Cardiac muscle cell (in vitro differentiated cells and primary cell): ENCODE measurements at regions not wholly inside any gene's neighbourhood (a gene's known extent, or its start where the extent isn't known, plus 50 kb on each side); places are given as distances from the start of the nearest gene placed in this dataset.
"Not testable (repeated sequence)": the region's sequence is repeated elsewhere in the genome, so short reads cannot be mapped to it uniquely, and the experiment has no call there.

Experiments used
- DNase-seq, 2 donors: peaks; one replicate each; pipeline versions ENCODE4 v3.0.0 to v3.0.0-alpha.2; 2010 to 2017; ENCODE audit warnings: low read depth in 1 of 2, low spot score in 1 of 2
- H3K27ac ChIP-seq: fragments of 200-600 bp; sonication (generic); 2 replicates; pipeline ENCODE4 v1.5.1; 2016
- H3K27me3 ChIP-seq: fragments of 200-600 bp; sonication (generic); 2 replicates; pipeline ENCODE4 v1.6.0; 2016; ENCODE audit warnings: control low read depth
- H3K36me3 ChIP-seq: fragments of 200-600 bp; sonication (generic); 2 replicates; pipeline ENCODE4 v1.5.1; 2016; ENCODE audit warnings: control low read depth
- H3K4me1 ChIP-seq: fragments of 200-600 bp; sonication (generic); 2 replicates; pipeline ENCODE4 v1.8.1; 2017; ENCODE audit warnings: low read depth, mild to moderate bottlenecking, mixed run types
- H3K4me3 ChIP-seq: fragments of 200-600 bp; sonication (generic); 2 replicates; pipeline ENCODE4 v1.5.1; 2016; ENCODE audit warnings: mild to moderate bottlenecking
- H3K9me3 ChIP-seq: fragments of 200-600 bp; sonication (generic); 2 replicates; pipeline ENCODE4 v1.5.1; 2017; ENCODE audit warnings: low read depth, mild to moderate bottlenecking, control low read depth
- CTCF ChIP-seq: IDR thresholded peaks from 2 replicates; pipeline ENCODE4 v1.5.1; 2012; ENCODE audit warnings: low read depth, mild to moderate bottlenecking, low read length

- H3K36me3 ChIP-seq, result no peaks in the 10 kb centered on the region
- H3K27ac ChIP-seq, result no peak overlapping the region
- TF ChIP-seq CTCF, result no peak
- DNase-seq, result no peak
- H3K27me3 ChIP-seq, result no peaks in the 10 kb centered on the region
- no peak overlapping the region for H3K4me3 ChIP-seq
- H3K4me1 ChIP-seq, result peaks cover 31% of the 10 kb centered on the region
- H3K9me3 ChIP-seq, result no peaks in the 10 kb centered on the region
Observed at GRCh38 chr11:87455180-87455579, 417.4 kb downstream of the TMEM135 start.

DNA sequence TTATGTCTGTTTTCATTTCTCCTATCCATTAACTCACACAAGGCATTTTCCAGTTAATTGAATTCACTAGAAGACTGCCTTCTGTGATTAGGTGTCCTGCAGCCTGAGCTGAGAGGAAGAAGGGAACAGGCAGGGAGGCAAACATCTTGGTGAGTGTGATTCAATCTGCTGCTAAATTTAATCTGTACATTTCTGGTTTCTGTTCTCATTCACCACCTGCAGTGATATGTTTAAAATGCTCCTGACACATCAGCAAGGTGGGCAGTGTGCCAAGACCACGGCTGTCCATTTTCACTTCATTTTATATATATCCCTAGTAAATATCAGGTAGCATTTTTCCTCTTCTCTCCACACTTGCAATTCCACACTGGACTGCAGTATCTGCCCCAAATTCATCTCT lies 416.5 kb downstream of the TMEM135 start:
- Histone ChIP-seq H3K36me3 (no peaks in the 10 kb centered on the region), H3K27ac (peak overlapping the region; percentile 68), H3K4me1 (peaks cover 31% of the 10 kb centered on the region), H3K27me3 (no peaks in the 10 kb centered on the region), H3K9me3 (no peaks in the 10 kb centered on the region), H3K4me3 (no peak overlapping the region)
- no peak for TF ChIP-seq CTCF
- no peak for DNase-seq

DNA sequence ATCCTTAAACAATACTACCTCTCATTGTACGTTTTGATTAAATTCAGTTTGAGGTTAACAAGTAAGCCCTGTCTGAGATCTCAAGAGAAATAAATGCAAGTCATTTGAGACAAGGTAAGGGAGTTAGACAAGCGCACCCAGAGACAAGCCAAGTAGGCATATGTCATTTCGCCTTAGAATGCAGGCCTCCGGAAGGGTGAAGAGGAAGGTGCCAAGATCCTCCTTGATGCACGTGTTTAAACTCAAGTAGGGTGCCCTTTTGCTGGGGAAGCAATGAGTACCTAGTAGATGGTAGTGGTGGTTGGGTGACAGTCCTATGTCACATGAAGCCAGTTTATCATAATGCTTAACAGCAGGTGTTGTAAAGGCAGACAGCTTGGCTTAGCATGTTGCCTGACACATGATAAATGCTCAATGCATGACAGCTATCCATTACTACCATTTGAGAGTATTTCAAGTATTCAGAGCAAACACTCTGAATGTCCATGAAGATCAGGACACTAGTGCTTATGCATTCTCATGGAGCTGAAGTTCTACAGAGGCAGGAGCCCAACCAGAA lies 415.9 kb downstream of the TMEM135 start:
- peaks cover 33% of the 10 kb centered on the region for H3K4me1 ChIP-seq
- TF ChIP-seq CTCF, result no peak
- H3K27me3 ChIP-seq, result no peaks in the 10 kb centered on the region
- H3K9me3 ChIP-seq, result no peaks in the 10 kb centered on the region
- DNase-seq, result no peak
- H3K4me3 ChIP-seq, result no peak overlapping the region
- peak overlapping the region; percentile 68 for H3K27ac ChIP-seq
- H3K36me3 ChIP-seq, result no peaks in the 10 kb centered on the region

DNA sequence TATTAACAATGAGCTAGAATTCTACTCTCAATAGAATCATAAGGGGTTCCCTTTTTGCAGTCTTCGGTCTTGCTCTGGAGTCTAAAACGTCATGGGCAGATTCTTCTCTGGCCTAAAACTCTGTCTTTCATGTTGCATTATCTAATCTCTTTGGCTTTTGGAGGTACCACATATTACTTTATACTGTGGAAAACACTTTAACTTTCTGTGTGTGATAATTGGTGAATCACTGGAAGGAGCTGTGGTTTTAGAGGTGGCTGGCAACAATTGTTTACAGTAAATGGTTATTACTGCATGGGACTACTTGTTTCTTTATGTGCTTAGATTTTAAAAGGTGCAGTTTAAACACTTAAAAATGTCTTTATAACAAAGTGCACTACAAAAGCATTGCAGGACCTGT lies 414.3 kb downstream of the TMEM135 start:
- H3K36me3 ChIP-seq, DNase-seq, H3K4me3 ChIP-seq: not testable (repeated sequence)

GRCh38 chr11:87451395-87451794 lies 413.7 kb downstream of the TMEM135 start:
- no peak overlapping the region for H3K4me3 ChIP-seq
- no peak for TF ChIP-seq CTCF
- no peak for DNase-seq
- no peaks in the 10 kb centered on the region for H3K9me3 ChIP-seq
- no peaks in the 10 kb centered on the region for H3K36me3 ChIP-seq
- peaks cover 33% of the 10 kb centered on the region for H3K4me1 ChIP-seq
- no peak overlapping the region for H3K27ac ChIP-seq
- H3K27me3 ChIP-seq, result no peaks in the 10 kb centered on the region

More for the DNA sequence above, 414.3 kb downstream of the TMEM135 start:
- H3K9me3 ChIP-seq, H3K27me3 ChIP-seq, H3K27ac ChIP-seq: not testable (repeated sequence)
- peaks cover 33% of the 10 kb centered on the region for H3K4me1 ChIP-seq

DNA sequence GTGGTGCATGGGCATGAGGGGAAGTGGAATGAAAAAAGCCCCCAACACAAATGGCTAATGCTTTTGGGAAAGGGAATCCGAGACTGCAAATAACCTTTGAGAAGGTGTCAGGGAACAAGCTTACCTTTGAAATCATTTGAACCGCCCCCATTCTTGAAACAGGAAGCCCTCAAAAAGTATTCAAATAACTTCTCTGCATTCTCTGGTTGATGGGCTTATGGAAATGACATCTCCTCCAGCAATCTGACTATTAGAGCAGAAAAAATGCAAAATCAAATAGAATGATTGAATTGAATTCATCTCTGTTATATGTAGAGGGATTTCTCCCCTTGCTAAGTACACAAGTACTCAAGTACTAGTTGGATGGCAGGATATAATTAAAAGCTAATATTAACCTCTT lies 409.9 kb downstream of the TMEM135 start:
- no peak for TF ChIP-seq CTCF
- H3K27ac ChIP-seq, result no peak overlapping the region
- no peaks in the 10 kb centered on the region for H3K9me3 ChIP-seq
- no peaks in the 10 kb centered on the region for H3K27me3 ChIP-seq
- no peak overlapping the region for H3K4me3 ChIP-seq
- peaks cover 45% of the 10 kb centered on the region for H3K4me1 ChIP-seq
- no peak for DNase-seq
- H3K36me3 ChIP-seq, result no peaks in the 10 kb centered on the region
